GM18909 (cell line): ENCODE measurements at regions not wholly inside any gene's neighbourhood (a gene's known extent, or its start where the extent isn't known, plus 50 kb on each side); places are given as distances from the start of the nearest gene placed in this dataset.
"Not testable (repeated sequence)": the region's sequence is repeated elsewhere in the genome, so short reads cannot be mapped to it uniquely, and the experiment has no call there.

ENCODE experiments used
- ATAC-seq: cut with Tn5 transposase; IDR thresholded peaks from one replicate; pipeline ENCODE4 v1.9.1; 2021; ENCODE audit warnings: mild to moderate bottlenecking; ENCODE audit not compliant: unreplicated experiment, poor library complexity

GRCh38 chr2:125185691-125186270 lies 1160.7 kb downstream of the CNTNAP5 start:
- ATAC-seq = no peak

DNA sequence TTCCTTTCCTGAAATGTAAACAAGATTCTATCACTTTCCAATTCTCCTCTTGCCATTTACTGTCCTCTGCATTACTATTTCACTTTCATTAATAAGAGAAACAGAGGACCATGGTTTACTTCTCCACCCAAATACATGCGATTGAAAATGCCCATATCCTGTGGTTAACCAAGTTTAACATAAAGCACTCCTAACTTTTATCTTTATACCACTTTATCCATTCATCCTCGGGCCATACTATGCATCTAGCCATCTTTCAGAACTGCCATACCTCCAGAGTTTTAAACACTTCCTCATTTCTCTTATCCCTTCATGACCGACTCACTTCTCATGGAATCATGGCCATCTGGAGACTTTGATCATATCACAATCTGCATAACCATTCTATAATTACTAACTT lies 1182.3 kb downstream of the CNTNAP5 start:
- no peak for ATAC-seq

- no peak for ATAC-seq
These were observed 1191.2 kb downstream of the CNTNAP5 start for GRCh38 chr2:125216321-125216720.

DNA sequence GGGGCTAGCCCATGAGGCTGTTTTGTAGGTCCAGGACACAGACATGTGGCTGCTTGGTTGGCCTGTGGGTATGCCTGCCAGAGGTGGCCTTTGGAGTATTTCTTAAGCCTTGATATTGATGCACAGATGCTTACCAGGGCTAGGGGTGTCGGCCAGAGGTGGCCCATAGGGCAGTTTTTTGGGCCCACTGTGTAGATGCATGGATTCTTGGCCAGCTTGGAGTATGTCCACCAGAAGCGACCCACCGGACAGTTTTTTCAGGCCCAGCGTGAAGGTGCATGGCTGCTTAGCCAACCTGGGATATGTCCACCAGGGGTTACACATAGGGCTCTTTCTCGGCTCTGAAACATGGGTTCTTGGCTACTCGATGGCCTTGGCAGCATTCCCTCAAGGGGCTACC lies 1199.1 kb downstream of the CNTNAP5 start:
- ATAC-seq = no peak

DNA sequence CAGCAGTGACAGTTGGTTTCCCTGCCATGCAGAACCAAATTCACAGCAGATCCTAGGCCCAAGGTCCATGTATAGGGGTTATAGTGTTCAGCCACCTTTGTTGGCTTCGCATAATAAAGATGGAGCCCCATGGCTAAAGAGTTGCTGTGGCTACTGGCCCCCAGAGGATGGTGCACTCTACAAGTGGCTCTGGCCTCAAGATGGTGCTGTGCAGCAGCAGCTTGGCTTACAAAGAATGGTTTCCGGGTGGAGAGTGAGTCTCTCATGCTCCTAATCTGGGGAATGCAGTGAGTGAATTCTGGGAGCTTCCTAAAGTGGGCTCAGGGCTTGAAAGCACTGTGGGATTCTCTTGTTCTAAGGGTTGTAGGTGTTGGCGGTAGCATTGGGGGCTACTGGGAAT lies 1199.7 kb downstream of the CNTNAP5 start:
- no peak for ATAC-seq

DNA sequence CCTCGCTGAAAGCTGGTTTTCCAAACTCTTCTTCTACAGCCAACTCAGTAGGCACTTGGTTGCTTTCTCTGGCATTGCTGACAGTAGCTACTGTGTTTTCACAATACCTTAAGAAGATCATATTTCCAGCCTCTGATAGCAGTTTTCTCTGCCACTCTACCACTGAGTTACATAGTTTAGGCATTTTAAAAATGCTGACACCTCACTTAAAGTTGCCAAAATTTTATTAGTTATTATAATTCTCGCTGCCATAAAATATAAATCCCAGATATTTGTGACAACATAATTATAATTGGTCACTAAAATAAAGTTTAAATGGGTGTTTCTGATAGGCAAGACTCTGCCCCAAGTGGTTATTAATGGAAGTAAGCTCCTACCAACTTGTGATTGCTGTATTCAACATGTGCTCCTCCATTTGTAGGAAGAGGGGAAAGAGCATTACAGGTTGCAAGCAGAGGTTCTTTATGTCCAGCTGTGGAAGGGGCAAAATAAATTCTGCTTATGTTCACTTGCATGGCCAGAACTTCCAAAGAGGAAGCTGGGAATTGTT lies 1202.8 kb downstream of the CNTNAP5 start:
- no peak for ATAC-seq

GRCh38 chr2:125240870-125241269 lies 1215.8 kb downstream of the CNTNAP5 start:
- ATAC-seq = no peak

GRCh38 chr2:125243074-125243473 lies 1218.0 kb downstream of the CNTNAP5 start:
- ATAC-seq = no peak

GRCh38 chr2:125254010-125254409 lies 1228.9 kb downstream of the CNTNAP5 start:
- no peak for ATAC-seq

GRCh38 chr2:125259451-125259850 lies 1234.4 kb downstream of the CNTNAP5 start:
- no peak for ATAC-seq

- not testable (repeated sequence) for ATAC-seq
These were observed 1235.4 kb downstream of the CNTNAP5 start for GRCh38 chr2:125260366-125260930.

DNA sequence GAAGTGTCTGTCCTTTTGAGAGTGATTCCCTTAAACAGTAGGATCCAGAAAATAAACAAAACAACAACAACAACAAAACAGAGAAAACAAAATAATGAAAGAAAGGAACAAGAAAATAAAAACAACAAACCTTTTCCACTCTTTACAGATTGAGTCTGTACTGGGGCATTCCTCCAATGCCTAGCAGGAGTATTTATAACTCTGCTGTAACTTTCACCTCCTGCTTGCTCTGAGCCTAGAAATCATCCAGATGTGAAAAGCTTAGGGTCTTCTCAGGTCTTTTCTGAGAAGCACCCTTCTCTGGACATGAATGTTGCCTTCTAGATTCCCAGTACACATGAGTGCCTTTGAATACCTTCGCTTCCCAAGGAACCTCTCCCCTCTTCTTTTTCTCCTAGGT lies 1239.4 kb downstream of the CNTNAP5 start:
- no peak for ATAC-seq

GRCh38 chr2:125267683-125268082 lies 1242.6 kb downstream of the CNTNAP5 start:
- ATAC-seq = no peak

- no peak for ATAC-seq
These were observed 1247.6 kb downstream of the CNTNAP5 start for GRCh38 chr2:125272651-125273050.

GRCh38 chr2:125274718-125275117 lies 1249.6 kb downstream of the CNTNAP5 start:
- no peak for ATAC-seq

- ATAC-seq = no peak
These were observed 1255.2 kb downstream of the CNTNAP5 start for GRCh38 chr2:125280265-125280664.

DNA sequence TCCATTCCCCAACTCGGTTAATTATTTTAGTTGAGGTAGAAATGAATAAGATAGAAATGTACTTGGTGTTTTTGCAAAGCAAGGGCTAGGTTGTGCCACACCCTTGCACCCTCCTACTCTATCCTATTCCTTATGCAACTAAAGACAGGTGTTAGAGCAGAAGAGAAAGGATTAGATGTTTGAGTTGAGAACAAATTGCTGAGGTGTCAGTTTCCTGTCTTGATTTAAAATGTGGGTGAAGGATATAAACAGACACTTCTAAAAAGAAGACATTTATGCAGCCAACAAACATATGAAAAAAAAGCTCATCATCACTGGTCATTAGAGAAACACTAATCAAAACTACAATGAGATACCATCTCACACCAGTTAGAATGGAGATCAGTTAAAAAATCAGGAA lies 1256.2 kb downstream of the CNTNAP5 start:
- ATAC-seq = no peak

- no peak for ATAC-seq
These were observed 1271.7 kb downstream of the CNTNAP5 start for GRCh38 chr2:125296742-125297141.

DNA sequence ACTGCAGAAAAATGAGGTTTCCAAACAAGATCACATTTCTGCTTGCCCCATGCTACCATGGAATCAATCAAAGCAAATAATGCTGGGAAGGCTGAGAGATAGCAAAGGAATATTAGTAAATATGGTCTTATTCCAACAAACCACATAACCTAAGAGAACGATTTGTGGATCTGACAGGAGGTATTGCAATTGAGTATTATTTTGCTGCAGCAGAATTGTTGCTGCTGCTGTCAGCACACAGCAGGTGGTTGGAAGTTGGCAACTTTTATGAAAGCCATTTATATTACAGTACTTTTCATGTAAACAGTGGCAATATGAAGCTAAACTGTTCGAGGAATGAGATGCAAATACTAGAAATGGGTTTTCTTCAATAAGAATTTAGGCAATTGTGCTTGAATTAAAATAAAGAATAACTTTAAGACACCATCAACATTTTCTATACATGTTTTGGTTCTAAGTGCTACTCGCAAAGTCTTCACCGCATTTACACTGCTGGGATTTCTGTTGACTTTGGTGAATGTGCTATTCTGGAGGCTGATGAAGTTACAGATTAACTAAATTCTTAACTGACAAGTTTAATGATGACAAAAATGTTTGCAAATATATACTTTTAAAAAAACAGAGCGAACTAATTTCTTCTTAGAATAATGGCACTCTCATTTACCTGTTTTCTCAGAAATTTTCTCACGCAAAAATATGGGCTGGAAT lies 1285.7 kb downstream of the CNTNAP5 start:
- ATAC-seq = no peak

GRCh38 chr2:125312342-125312741 lies 1287.3 kb downstream of the CNTNAP5 start:
- no peak for ATAC-seq

DNA sequence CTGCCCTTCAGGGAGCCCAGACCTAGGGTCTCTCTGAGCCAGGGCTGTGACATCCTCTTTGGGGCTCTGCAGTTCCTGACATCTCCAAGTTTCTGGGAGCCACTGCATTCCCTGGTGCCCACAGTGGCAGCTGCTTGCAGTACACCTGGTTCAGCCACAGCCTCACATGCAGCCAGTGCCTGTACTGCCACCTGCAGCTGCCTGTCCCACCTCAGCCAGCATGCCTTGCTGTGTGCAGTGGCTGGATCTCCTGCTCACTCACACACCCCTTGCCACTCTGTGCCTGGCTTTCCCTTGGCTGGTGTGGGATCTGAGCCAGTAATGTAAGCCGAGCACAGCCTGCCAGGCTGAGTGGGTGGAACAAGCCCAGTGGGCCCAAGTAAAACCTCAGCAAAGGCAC lies 1288.7 kb downstream of the CNTNAP5 start:
- ATAC-seq = no peak

GRCh38 chr2:125318740-125319139 lies 1293.7 kb downstream of the CNTNAP5 start:
- no peak for ATAC-seq
